GM19239 (cell line): ENCODE measurements at regions not wholly inside any gene's neighbourhood (a gene's known extent, or its start where the extent isn't known, plus 50 kb on each side); places are given as distances from the start of the nearest gene placed in this dataset.

ENCODE experiments used
- DNase-seq: peaks from one replicate; pipeline ENCODE4 v3.0.0; 2011; ENCODE audit warnings: low spot score; ENCODE audit not compliant: insufficient read length
- FAIRE-seq: peaks from 2 replicates; lab custom pipeline; 2011; peaks lifted over from hg19 to GRCh38; lab: Jason Lieb, UNC

DNA sequence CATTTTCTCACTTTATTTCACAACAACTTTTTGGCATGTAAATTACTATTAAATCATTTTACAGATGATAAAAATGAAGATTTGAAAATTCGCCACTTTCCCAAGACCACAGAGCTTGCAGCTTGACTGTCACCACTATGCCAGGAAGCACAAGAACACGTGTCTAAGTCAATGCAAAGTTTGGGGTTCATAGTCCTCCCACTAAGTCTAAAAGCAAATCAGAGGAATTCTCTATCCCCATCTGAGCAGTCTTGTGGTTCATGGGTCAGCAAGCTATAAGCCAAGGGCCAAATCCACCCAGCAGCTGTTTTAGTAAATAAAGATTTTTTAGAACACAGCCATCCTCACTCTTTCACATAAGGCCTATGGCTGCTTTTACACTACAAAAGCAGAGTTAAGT lies 833.3 kb upstream of the INTU start:
- DNase-seq (no peak), FAIRE-seq (no peak)

GRCh38 chr4:126799971-126800574 lies 832.7 kb upstream of the INTU start:
- DNase-seq (no peak), FAIRE-seq (no peak)

DNA sequence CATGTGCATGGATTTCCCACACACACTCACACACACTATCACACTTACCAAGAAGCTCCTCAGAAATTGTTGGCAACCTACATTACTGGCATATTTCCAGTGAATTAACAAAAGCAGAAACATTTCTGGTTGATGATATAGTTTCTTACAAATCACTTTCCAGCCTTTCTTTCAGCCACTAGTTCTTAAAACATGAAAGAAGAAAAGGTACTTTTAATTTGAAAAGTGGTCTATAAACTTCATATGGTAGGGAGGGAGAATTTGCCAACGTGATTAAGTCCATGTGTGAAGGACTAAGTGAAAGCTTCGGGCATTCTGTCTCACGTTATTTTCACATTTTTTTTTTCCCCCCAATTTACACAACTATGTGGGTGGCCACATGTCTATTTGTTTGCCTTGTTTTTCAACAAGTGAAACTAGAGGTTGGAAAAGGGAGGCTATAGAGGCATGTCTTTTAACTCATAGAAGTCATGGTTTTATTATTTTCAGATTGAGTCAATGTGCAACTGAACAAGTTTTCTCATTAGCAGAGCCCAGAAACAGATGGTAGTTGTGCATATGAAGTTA lies 832.1 kb upstream of the INTU start:
- no peak for FAIRE-seq
- DNase-seq, result no peak

GRCh38 chr4:126807132-126807531 lies 825.6 kb upstream of the INTU start:
- FAIRE-seq (no peak), DNase-seq (no peak)

- DNase-seq, result no peak
- FAIRE-seq, result no peak
Measured at GRCh38 chr4:126812076-126812475, 820.7 kb upstream of the INTU start.

GRCh38 chr4:126820631-126821030 lies 812.1 kb upstream of the INTU start:
- DNase-seq (no peak), FAIRE-seq (no peak)

DNA sequence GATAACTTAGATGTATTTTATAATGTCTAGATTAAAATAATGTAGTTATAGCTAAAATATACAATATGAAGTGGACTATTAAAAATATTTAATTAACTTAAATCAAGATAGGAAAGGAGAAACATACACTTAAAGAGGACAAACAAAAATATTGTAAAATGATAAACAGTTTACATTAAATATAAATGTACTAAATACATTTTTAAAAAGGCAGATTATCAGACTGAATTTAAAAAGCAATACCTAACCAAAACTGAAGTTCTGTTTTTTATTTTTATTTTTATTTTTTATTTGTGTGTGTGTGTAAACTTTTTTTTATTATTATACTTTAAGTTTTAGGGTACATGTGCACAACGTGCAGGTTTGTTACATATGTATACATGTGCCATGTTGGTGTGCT lies 811.6 kb upstream of the INTU start:
- FAIRE-seq (no peak), DNase-seq (no peak)

GRCh38 chr4:126825083-126825482 lies 807.7 kb upstream of the INTU start:
- no peak for FAIRE-seq
- no peak for DNase-seq

DNA sequence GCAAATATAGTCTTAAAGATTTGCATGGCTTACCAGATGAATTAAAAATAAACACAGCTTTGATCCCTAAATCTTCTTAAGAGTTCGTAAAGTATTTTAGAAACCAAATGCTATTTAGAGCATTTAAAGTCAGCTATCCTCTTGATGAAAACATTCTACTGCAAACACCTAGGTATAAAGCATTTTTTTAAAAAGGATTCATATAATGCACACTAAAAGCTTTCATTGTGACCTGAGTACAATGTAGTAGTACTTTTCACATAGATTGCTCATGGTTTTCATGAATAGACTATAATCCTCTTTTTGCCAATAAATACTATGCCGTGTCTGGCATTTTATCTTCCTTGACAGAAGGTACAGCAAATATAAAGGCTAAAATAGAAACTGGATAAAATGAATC lies 805.1 kb upstream of the INTU start:
- no peak for FAIRE-seq
- DNase-seq, result no peak

- no peak for FAIRE-seq
Measured at GRCh38 chr4:126834854-126835253, 797.9 kb upstream of the INTU start.

DNA sequence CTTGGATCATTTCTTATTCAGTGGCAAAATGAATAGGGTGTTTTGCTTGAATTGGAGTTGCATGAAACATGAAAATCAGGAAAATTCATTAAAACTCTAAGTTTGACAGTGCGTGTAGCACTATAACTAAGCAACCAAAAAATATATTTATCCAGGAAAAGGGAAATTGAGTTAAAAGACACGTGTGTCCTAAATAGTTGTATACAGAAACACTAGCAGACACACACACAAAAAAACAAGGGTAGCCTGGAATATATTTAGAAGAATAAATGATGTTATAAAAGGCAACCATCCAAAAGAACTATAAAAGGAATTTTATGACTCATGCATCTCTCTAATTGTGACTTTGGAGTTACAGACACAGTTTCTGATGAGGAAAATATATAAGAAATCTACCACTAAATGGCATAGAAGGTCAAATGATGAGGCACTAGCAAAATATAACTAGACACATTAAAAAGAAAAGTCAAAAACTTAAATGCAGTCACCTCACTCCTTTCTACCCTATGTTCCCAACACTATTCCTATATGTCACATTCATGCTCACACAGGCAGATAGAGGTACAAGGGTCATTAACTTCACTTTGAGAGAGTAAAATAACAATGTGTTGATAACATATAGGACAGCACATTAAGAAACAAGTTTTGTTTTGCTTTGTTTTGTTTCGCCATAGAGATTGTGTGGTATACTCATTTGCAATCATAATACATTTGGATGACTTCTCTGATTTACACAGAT lies 793.6 kb upstream of the INTU start:
- DNase-seq (no peak), FAIRE-seq (no peak)

More at GRCh38 chr4:126834854-126835253, 797.9 kb upstream of the INTU start:
- DNase-seq, result no peak

GRCh38 chr4:126843492-126844067 lies 789.2 kb upstream of the INTU start:
- FAIRE-seq, result no peak
- no peak for DNase-seq

- no peak for FAIRE-seq
- DNase-seq, result no peak
Measured at GRCh38 chr4:126850286-126850685, 782.5 kb upstream of the INTU start.

GRCh38 chr4:126851391-126851790 lies 781.4 kb upstream of the INTU start:
- FAIRE-seq (no peak), DNase-seq (no peak)

DNA sequence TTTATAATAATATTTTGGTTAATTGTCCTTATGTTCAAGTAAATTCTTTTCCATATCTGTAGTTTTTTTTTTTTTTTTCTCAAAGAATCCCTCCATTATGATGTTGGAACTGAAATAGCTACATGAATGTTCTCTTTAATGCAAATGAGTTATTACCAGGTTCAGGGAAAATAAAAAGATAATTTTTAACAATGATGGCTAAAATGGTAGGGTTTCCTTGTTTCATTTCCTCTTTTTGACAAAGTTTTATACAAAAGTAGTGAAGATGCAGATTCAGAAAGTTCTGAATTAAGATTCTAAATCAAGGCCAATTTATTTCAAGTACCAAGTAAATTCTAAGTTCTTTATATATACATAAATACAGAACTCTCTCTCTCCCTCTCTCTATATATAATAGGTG lies 779.0 kb upstream of the INTU start:
- FAIRE-seq (no peak), DNase-seq (no peak)

DNA sequence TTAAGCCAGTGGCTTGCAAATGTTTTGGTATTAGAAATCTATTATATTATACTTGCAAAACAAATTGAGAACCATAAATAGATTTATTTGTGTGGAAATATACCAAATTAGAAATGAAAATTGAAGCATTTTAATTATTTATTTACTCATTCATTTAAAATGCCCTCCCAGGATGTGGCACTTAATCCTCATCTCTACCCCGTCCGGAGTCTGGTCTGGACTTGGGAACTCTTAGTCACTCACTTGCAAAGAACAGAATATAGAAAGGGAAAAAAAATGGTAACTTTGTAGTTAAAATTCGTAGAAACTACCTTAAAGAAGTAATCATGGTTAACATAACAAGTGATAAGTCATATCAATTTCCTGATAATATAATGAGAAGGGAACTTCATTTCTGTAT lies 775.9 kb upstream of the INTU start:
- DNase-seq (no peak), FAIRE-seq (no peak)

- FAIRE-seq, result no peak
- no peak for DNase-seq
Measured at GRCh38 chr4:126859314-126859713, 773.4 kb upstream of the INTU start.

GRCh38 chr4:126859872-126860271 lies 772.9 kb upstream of the INTU start:
- no peak for FAIRE-seq
- no peak for DNase-seq

- FAIRE-seq (no peak), DNase-seq (no peak)
Measured at GRCh38 chr4:126860308-126860707, 772.4 kb upstream of the INTU start.

- DNase-seq (no peak), FAIRE-seq (no peak)
Measured at GRCh38 chr4:126869967-126870366, 762.8 kb upstream of the INTU start.

DNA sequence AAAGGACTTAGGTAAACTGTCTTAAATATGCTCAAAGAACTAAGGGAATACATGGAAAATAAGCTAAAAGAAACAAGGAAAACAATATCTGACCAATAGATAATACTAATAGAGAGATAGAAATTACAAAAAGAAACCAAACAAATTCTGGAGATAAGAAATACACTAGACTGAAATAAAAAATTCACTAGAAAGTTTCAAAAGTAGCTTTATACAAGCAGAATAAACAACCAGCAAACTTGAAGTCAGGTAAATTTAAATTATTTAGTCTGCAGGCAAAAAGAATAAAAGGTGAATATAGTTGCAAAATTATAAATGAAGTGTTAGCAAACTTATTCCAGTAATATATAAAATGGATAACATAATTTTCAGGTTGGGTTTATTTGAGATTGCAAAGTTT lies 760.9 kb upstream of the INTU start:
- no peak for DNase-seq
- no peak for FAIRE-seq
